PC-3 (cell line): ENCODE measurements at regions not wholly inside any gene's neighbourhood (a gene's known extent, or its start where the extent isn't known, plus 50 kb on each side); places are given as distances from the start of the nearest gene placed in this dataset.
A peak's percentile ranks its signal among the peaks of the same experiment; 100 is the strongest.

Experiments used
- ATAC-seq: fragments of 200-7000 bp; cut with Tn5 transposase; 2 replicates; pipeline ENCODE4 v1.9.1; 2020; ENCODE audit warnings: mild to moderate bottlenecking, moderate library complexity
- BruUV-seq: library from RNA; stranded (reverse); fragments of 400-500 nt; replicated peaks from 2 replicates; lab custom pipeline; 2021; lab: Mats Ljungman, UMichigan
- CTCF ChIA-PET: fragments of 300-600 bp; sonication (Branson Sonifier 250); formaldehyde crosslinking; loops from one replicate; lab custom pipeline; 2022; ENCODE audit warnings: antibody characterized with exemption; lab: Charles Lee
- POLR2A ChIA-PET: fragments of 300-600 bp; sonication (Branson Sonifier 250); formaldehyde crosslinking; loops from one replicate; lab custom pipeline; 2022; ENCODE audit warnings: antibody characterized with exemption; ENCODE audit not compliant: unreplicated experiment; lab: Charles Lee
- DNase-seq: peaks from one replicate; pipeline ENCODE4 v3.0.0-alpha.2; 2015
- H2AFZ ChIP-seq: fragments of 300-600 bp; sonication (generic); 2 replicates; pipeline ENCODE4 v1.6.0; 2016; ENCODE audit warnings: antibody characterized with exemption, low read length
- H3F3A ChIP-seq: fragments of 300-600 bp; sonication (generic); one replicate; pipeline ENCODE4 v1.6.0; 2017; ENCODE audit warnings: antibody characterized with exemption, low read length, control low read depth, mild to moderate bottlenecking; ENCODE audit not compliant: unreplicated experiment
- H3K27ac ChIP-seq: fragments of 300-600 bp; sonication (generic); 2 replicates; pipeline ENCODE4 v1.5.1; 2016; ENCODE audit warnings: mild to moderate bottlenecking, low read length
- H3K27me3 ChIP-seq: fragments of 300-600 bp; sonication (generic); 2 replicates; pipeline ENCODE4 v1.6.1; 2016; ENCODE audit warnings: low read length, mixed read lengths
- H3K36me3 ChIP-seq: fragments of 300-600 bp; sonication (generic); 2 replicates; pipeline ENCODE4 v1.6.1; 2016; ENCODE audit warnings: low read depth, mixed run types, low read length, mixed read lengths
- H3K4me1 ChIP-seq: fragments of 300-600 bp; sonication (generic); 2 replicates; pipeline ENCODE4 v1.5.1; 2016; ENCODE audit warnings: low read length; ENCODE audit not compliant: insufficient read depth
- H3K4me2 ChIP-seq: fragments of 300-600 bp; sonication (generic); 2 replicates; pipeline ENCODE4 v1.6.0; 2016; ENCODE audit warnings: low read length
- H3K4me3 ChIP-seq: fragments of 300-600 bp; sonication (generic); 2 replicates; pipeline ENCODE4 v1.5.1; 2016; ENCODE audit warnings: mild to moderate bottlenecking, low read length, mixed read lengths
- H3K79me2 ChIP-seq: fragments of 300-600 bp; sonication (generic); 2 replicates; pipeline ENCODE4 v1.6.1; 2017; ENCODE audit warnings: low read length, mixed read lengths
- H3K9ac ChIP-seq: fragments of 300-600 bp; sonication (generic); 2 replicates; pipeline ENCODE4 v1.6.0; 2016; ENCODE audit warnings: mild to moderate bottlenecking, low read length
- H3K9me2 ChIP-seq: fragments of 300-600 bp; sonication (generic); replicated peaks from 2 replicates; pipeline ENCODE4 v1.6.1; 2016; ENCODE audit warnings: mixed run types, low read length, mixed read lengths
- H3K9me3 ChIP-seq: fragments of 300-600 bp; sonication (generic); 2 replicates; pipeline ENCODE4 v1.6.1; 2016; ENCODE audit warnings: low read length, mixed read lengths
- H4K20me1 ChIP-seq: fragments of 300-600 bp; sonication (generic); 2 replicates; pipeline ENCODE4 v1.6.1; 2016; ENCODE audit warnings: low read length, mixed read lengths
- CTCF ChIP-seq: fragments of 300-600 bp; sonication (generic); conservative IDR thresholded peaks from 2 replicates; pipeline ENCODE4 v1.5.1; 2017; ENCODE audit warnings: antibody characterized with exemption, low read depth, mild to moderate bottlenecking, low read length
- EZH2 ChIP-seq: fragments of 300-600 bp; sonication (generic); IDR thresholded peaks from one replicate; pipeline ENCODE4 v1.6.1; 2017; ENCODE audit warnings: antibody characterized with exemption, mild to moderate bottlenecking, low read length; ENCODE audit not compliant: unreplicated experiment
- EZH2phosphoT487 ChIP-seq: fragments of 300-600 bp; sonication (generic); IDR thresholded peaks from 2 replicates; pipeline ENCODE4 v1.6.1; 2018; ENCODE audit warnings: mild to moderate bottlenecking, antibody characterized with exemption, low read length, borderline replicate concordance
- intact Hi-C: fragments of 100-400 bp; cut with micrococcal nuclease; formaldehyde crosslinking; loops from 2 replicates; pipeline ENCODE4 v1.9.0; 2023

DNA sequence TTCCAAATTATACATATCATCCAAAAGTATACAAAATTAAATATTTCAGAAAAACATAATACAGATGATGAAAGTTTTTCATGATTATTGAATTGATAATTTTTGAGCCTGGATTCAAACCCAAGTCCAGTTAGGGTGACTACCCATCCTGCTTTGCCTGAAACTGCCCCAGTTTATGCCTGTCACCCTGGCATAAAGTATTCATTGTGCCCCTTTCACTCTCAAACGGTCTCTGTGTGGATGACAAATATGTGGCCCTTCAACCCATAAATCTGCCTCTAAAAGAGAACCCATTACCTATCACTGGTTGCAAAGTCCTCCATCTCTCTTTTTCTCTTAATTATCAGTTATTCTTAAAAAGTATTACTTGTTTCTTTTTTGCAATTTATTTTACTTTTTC, 553.7 kb upstream of the JARID2 start:
- intact Hi-C loops, result no loop called here
- Histone ChIP-seq H3K4me3 (no peak overlapping the region), H3K9me2 (no peaks in the 10 kb centered on the region), H3K27ac (no peak overlapping the region), H3K4me1 (no peaks in the 10 kb centered on the region), H3K9ac (no peak overlapping the region), H2AFZ (no peak overlapping the region), H3K27me3 (no peaks in the 10 kb centered on the region), H3K9me3 (no peaks in the 10 kb centered on the region), H3K79me2 (no peaks in the 10 kb centered on the region), H3F3A (no peaks in the 10 kb centered on the region), H3K4me2 (no peak overlapping the region), H3K36me3 (no peaks in the 10 kb centered on the region), H4K20me1 (no peaks in the 10 kb centered on the region)
- CTCF ChIA-PET, result no interaction called here
- ATAC-seq, result no peak
- BruUV-seq, result no TSS peak
- POLR2A ChIA-PET, result no interaction called here
- TF ChIP-seq EZH2 (no peak), EZH2phosphoT487 (no peak), CTCF (no peak)
- no peak for DNase-seq

DNA sequence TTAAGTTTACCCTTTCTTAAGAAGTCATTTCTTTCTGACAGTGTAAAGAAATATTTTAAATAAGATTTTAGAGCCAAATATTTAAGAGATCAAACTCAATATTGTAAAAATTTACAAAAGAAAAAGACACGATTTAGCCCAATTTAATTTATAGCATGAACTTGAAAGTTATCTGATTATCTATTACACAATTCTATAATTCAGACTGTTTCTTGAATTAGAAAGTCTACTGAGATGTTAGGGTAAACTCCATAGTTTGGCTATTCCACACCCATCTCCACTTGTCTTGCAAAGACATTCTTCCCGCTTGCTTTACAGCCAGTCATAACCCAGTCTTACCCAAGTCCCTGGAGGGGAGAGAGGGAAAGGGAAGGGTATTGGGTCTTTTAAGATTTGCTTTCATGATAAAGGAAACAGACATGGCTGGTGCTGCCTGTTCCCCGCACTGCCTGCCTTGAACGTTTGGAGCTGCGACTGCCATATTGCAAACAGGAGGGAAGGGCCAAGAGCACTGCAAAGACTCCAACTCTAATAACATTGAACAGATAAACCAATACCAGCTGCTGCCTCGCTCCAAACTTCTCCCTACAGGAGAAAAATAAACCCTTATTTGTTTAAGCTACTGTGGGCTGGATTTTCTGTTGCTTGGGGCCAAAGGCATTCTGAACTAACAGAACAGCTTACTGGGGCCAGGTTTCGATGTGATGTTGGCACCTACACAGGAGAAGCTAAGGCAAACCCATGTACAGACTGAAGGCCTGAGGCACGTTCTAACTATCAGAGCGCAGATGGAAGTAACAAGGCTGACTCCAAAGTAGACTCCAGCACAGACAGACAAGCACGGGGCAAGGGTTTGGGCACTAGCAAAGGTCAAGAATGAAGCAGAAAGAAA, 552.3 kb upstream of the JARID2 start:
- Histone ChIP-seq H3K79me2 (no peaks in the 10 kb centered on the region), H3K9ac (no peak overlapping the region), H3K27ac (no peak overlapping the region), H3K4me2 (no peak overlapping the region), H3K4me1 (no peaks in the 10 kb centered on the region), H3F3A (no peaks in the 10 kb centered on the region), H3K9me3 (no peaks in the 10 kb centered on the region), H3K36me3 (no peaks in the 10 kb centered on the region), H4K20me1 (no peaks in the 10 kb centered on the region), H3K9me2 (no peaks in the 10 kb centered on the region), H3K27me3 (no peaks in the 10 kb centered on the region), H3K4me3 (no peak overlapping the region), H2AFZ (0 out of 2 replicates have a peak overlapping the region, but pooled peaks have one; percentile 12)
- TF ChIP-seq CTCF (no peak), EZH2phosphoT487 (no peak), EZH2 (no peak)
- intact Hi-C loops, result no loop called here
- DNase-seq (no peak), ATAC-seq (no peak)
- ChIA-PET CTCF (no interaction called here), POLR2A (no interaction called here)
- BruUV-seq, result no TSS peak

DNA sequence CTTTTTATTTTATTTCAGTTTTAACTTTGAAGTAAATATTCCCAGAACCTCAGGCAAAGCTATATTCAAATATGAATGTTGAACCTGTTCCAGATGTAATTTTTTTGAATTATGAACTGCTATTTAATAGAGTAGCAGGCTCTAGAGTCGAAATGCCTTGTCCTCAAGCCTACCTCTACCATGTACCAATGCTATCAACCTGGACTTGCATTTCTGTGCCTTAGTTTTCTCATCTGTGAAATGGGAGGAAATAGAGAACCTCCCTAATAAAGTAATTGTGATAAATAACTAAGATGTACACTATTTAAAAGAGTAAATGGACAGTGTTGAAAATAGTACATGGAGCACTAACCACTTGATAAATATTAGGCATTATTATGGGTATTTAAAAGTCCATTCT, 551.6 kb upstream of the JARID2 start:
- intact Hi-C loops, result no loop called here
- H3K9ac ChIP-seq, result no peak overlapping the region
- no peak overlapping the region for H2AFZ ChIP-seq
- ChIA-PET CTCF (no interaction called here), POLR2A (no interaction called here)
- no peaks in the 10 kb centered on the region for H3K4me1 ChIP-seq
- ATAC-seq (no peak), DNase-seq (no peak)
- H3K36me3 ChIP-seq, result no peaks in the 10 kb centered on the region
- no peak overlapping the region for H3K27ac ChIP-seq
- H3K9me3 ChIP-seq, result no peaks in the 10 kb centered on the region
- no peaks in the 10 kb centered on the region for H3K27me3 ChIP-seq
- no peak overlapping the region for H3K4me2 ChIP-seq
- no peaks in the 10 kb centered on the region for H3K9me2 ChIP-seq
- no TSS peak for BruUV-seq
- no peaks in the 10 kb centered on the region for H3F3A ChIP-seq
- H4K20me1 ChIP-seq, result no peaks in the 10 kb centered on the region
- no peaks in the 10 kb centered on the region for H3K79me2 ChIP-seq
- TF ChIP-seq CTCF (no peak), EZH2 (no peak), EZH2phosphoT487 (no peak)
- no peak overlapping the region for H3K4me3 ChIP-seq
